Left ventricle myocardium superior (tissue), 1 donor: ENCODE measurements at regions not wholly inside any gene's neighbourhood (a gene's known extent, or its start where the extent isn't known, plus 50 kb on each side); places are given as distances from the start of the nearest gene placed in this dataset.
"Not testable (repeated sequence)": the region's sequence is repeated elsewhere in the genome, so short reads cannot be mapped to it uniquely, and the experiment has no call there.

Source experiments
- ATAC-seq: fragments of 200-7000 bp; cut with Tn5 transposase; one replicate; pipeline ENCODE4 v1.9.1; 2020; ENCODE audit warnings: mild to moderate bottlenecking, moderate library complexity
- DNase-seq: peaks from one replicate; pipeline ENCODE4 v3.0.0-alpha.2; 2020
- intact Hi-C: fragments of 100-400 bp; cut with micrococcal nuclease; formaldehyde crosslinking; loops from one replicate; pipeline ENCODE4 v1.11.0; 2022
- donor health status: DM: no; HTN: yes; CAD: no; lungs with severe emphysema.

- ATAC-seq (no peak), DNase-seq (no peak)
- intact Hi-C loops, result no loop called here
Observed at GRCh38 chr19:20482721-20483120, 82.9 kb downstream of the ZNF737 start.

GRCh38 chr19:20481736-20482135 lies 83.8 kb downstream of the ZNF737 start:
- intact Hi-C loops, result no loop called here
- DNase-seq (no peak), ATAC-seq (no peak)

GRCh38 chr19:20479483-20479882 lies 86.1 kb downstream of the ZNF737 start:
- DNase-seq (no peak), ATAC-seq (no peak)
- intact Hi-C loops, result no loop called here

GRCh38 chr19:20478936-20479335 lies 86.6 kb downstream of the ZNF737 start:
- DNase-seq (no peak), ATAC-seq (no peak)

GRCh38 chr19:20472854-20473253 lies 92.7 kb downstream of the ZNF737 start:
- no peak for ATAC-seq

More at GRCh38 chr19:20478936-20479335, 86.6 kb downstream of the ZNF737 start:
- intact Hi-C loops, result no loop called here

GRCh38 chr19:20471431-20471830 lies 94.2 kb downstream of the ZNF737 start:
- intact Hi-C loops, result no loop called here

More at GRCh38 chr19:20472854-20473253, 92.7 kb downstream of the ZNF737 start:
- intact Hi-C loops, result no loop called here
- DNase-seq, result no peak

GRCh38 chr19:20470345-20471135 lies 95.0 kb downstream of the ZNF737 start:
- no peak for DNase-seq
- ATAC-seq, result no peak
- intact Hi-C loops, result no loop called here

More at GRCh38 chr19:20471431-20471830, 94.2 kb downstream of the ZNF737 start:
- no peak for DNase-seq
- ATAC-seq, result no peak

GRCh38 chr19:20466638-20466990 lies 99.0 kb downstream of the ZNF737 start:
- ATAC-seq, DNase-seq, intact Hi-C loops: not testable (repeated sequence)

GRCh38 chr19:20465922-20466637 lies 99.5 kb downstream of the ZNF737 start:
- intact Hi-C loops, ATAC-seq, DNase-seq: not testable (repeated sequence)

- DNase-seq, result no peak
- ATAC-seq, result no peak
- intact Hi-C loops, result no loop called here
Observed at GRCh38 chr19:20453425-20453935, 112.1 kb downstream of the ZNF737 start.

GRCh38 chr19:20444202-20444885 lies 121.2 kb downstream of the ZNF737 start:
- DNase-seq (no peak), ATAC-seq (no peak)
- intact Hi-C loops, result no loop called here

GRCh38 chr19:20432266-20432842 lies 133.2 kb downstream of the ZNF737 start:
- ATAC-seq, intact Hi-C loops, DNase-seq: not testable (repeated sequence)

GRCh38 chr19:20431826-20432225 lies 133.8 kb downstream of the ZNF737 start:
- intact Hi-C loops, result no loop called here

GRCh38 chr19:20423381-20424197 lies 142.0 kb downstream of the ZNF737 start:
- DNase-seq (peak; percentile 70), ATAC-seq (peak; percentile 74)
- intact Hi-C loops, result loop anchor here (10.0 kb wide), 1 partner anchor 351 kb away; the partner anchor contains the start of gene ZNF66

More at GRCh38 chr19:20431826-20432225, 133.8 kb downstream of the ZNF737 start:
- no peak for ATAC-seq
- no peak for DNase-seq

GRCh38 chr19:20422216-20423205 lies 143.1 kb downstream of the ZNF737 start:
- no peak for ATAC-seq
- DNase-seq, result no peak
- intact Hi-C loops, result loop anchor here (10.0 kb wide), 1 partner anchor 352 kb away; the partner anchor contains the start of gene ZNF66

- DNase-seq (no peak), ATAC-seq (no peak)
- intact Hi-C loops, result no loop called here
Observed at GRCh38 chr19:20416661-20417060, 148.9 kb downstream of the ZNF737 start.

GRCh38 chr19:20414120-20414519 lies 151.5 kb downstream of the ZNF737 start:
- DNase-seq (no peak), ATAC-seq (no peak)
- intact Hi-C loops, result no loop called here
